ENCODE measurements at regions not wholly inside any gene's neighbourhood (a gene's known extent, or its start where the extent isn't known, plus 50 kb on each side); places are given as distances from the start of the nearest gene placed in this dataset.

- no peak for TF ChIP-seq POLR2A (IDR thresholded peaks at IDR 0.05)
- TF ChIP-seq CTCF (IDR thresholded peaks at IDR 0.05), result no peak
Observed at GRCh38 chr10:36349445-36350078, 707.5 kb upstream of the FZD8 start.
